ENCODE measurements at regions not wholly inside any gene's neighbourhood (a gene's known extent, or its start where the extent isn't known, plus 50 kb on each side); places are given as distances from the start of the nearest gene placed in this dataset.

DNA sequence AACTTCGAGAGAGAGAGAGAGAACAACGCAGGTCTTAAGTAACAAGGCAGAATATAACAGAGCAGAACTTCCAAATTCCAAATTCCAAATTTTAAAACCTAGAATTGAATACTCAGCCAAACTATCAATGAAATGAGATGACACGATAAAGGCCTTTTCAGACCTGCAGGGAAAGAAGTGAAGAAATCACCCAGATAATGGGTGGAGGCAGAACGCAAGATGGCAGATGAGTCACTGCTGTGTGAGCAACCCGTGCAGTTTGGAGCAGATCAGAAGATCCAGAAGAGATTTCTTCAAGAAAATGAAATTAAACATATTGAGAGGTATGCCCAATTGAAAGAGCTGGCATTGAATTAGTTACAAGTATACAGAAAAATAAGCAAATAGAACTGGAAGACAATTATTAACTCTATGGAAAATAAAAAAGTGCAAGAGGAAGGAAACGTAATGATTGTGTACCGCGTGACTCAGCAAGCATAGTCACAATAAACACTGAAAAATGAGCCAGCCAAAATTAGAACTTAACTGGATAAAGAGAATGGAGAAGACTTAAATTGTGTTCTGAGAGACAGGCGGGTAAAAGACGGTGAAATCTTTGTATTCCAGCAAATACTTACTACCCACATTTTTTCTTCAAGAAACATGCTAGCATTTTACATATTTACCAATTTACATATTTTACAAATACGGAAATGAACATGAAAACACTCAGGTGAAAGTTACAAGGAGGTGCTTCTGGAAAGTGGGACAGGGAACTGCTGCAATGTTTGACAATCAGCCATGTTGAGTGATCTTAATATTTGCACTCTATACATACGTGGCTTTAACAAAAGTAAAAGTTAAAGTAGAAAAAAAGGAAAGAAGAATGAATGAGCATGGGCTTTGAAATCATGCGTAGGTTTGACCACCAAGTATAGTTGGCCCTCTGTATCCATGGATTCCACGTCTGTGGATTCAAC is 87.9 kb upstream of the CDYL start:
- TF ChIP-seq EZH2 (IDR thresholded peaks at IDR 0.05; ENCODE audit: insufficient read depth, poor library complexity, severe bottlenecking) (no peak), EZH2phosphoT487 (IDR thresholded peaks at IDR 0.05; ENCODE audit: insufficient read depth, low read depth) (no peak)

Data from GM23248 (cell line).